NT2/D1 (cell line): ENCODE measurements at regions not wholly inside any gene's neighbourhood (a gene's known extent, or its start where the extent isn't known, plus 50 kb on each side); places are given as distances from the start of the nearest gene placed in this dataset.

Experiments used
- DNase-seq: peaks from one replicate; pipeline ENCODE4 v3.0.0-alpha.2; 2011; ENCODE audit warnings: low read depth, low spot score
- H3K27me3 ChIP-seq: 2 replicates; pipeline ENCODE4 v1.6.0; 2011; ENCODE audit warnings: mild to moderate bottlenecking; ENCODE audit not compliant: insufficient read length, insufficient read depth
- H3K36me3 ChIP-seq: 2 replicates; pipeline ENCODE4 v1.6.1; 2011; ENCODE audit warnings: mild to moderate bottlenecking, low read length, mixed read lengths; ENCODE audit not compliant: insufficient read depth, insufficient read length
- H3K4me1 ChIP-seq: 2 replicates; pipeline ENCODE4 v1.5.1; 2011; ENCODE audit not compliant: insufficient read depth, insufficient read length
- H3K4me3 ChIP-seq: 2 replicates; pipeline ENCODE4 v1.5.1; 2011; ENCODE audit warnings: low read depth; ENCODE audit not compliant: insufficient read length
- H3K9ac ChIP-seq: 2 replicates; pipeline ENCODE4 v1.6.0; 2011; ENCODE audit warnings: low read depth; ENCODE audit not compliant: insufficient read length
- H3K9me3 ChIP-seq: 2 replicates; pipeline ENCODE4 v1.5.1; 2011; ENCODE audit warnings: mild to moderate bottlenecking, low read length; ENCODE audit not compliant: insufficient read depth
- SUZ12 ChIP-seq: IDR thresholded peaks from 2 replicates; pipeline ENCODE4 v1.6.1; 2011; ENCODE audit not compliant: insufficient read length, insufficient read depth; ENCODE audit errors: extremely low read depth
- YY1 ChIP-seq: IDR thresholded peaks from 2 replicates; pipeline ENCODE4 v1.6.1; 2011; ENCODE audit not compliant: insufficient read length, insufficient read depth
- ZNF274 ChIP-seq: IDR thresholded peaks from 2 replicates; pipeline ENCODE4 v1.6.1; 2011; ENCODE audit warnings: mild to moderate bottlenecking, low read depth, low read length

- peaks cover 10% of the 10 kb centered on the region for H3K4me1 ChIP-seq
- TF ChIP-seq ZNF274 (no peak), YY1 (no peak), SUZ12 (no peak)
Measured at GRCh38 chr20:62588458-62589149, 53.7 kb upstream of the SLCO4A1 start.

GRCh38 chr20:62589150-62589498, 53.2 kb upstream of the SLCO4A1 start:
- no peak overlapping the region for H3K9ac ChIP-seq
- H3K27me3 ChIP-seq, result peaks cover 3% of the 10 kb centered on the region
- TF ChIP-seq SUZ12, result no peak
- TF ChIP-seq YY1, result no peak
- no peak for TF ChIP-seq ZNF274

More at GRCh38 chr20:62588458-62589149, 53.7 kb upstream of the SLCO4A1 start:
- Histone ChIP-seq H3K9ac (no peak overlapping the region), H3K9me3 (no peaks in the 10 kb centered on the region), H3K36me3 (no peaks in the 10 kb centered on the region), H3K27me3 (peaks cover 3% of the 10 kb centered on the region), H3K4me3 (no peak overlapping the region)
- no peak for DNase-seq

GRCh38 chr20:62589720-62590119, 52.6 kb upstream of the SLCO4A1 start:
- no peaks in the 10 kb centered on the region for H3K36me3 ChIP-seq
- H3K9ac ChIP-seq, result no peak overlapping the region
- TF ChIP-seq SUZ12 (no peak), YY1 (no peak), ZNF274 (no peak)
- H3K4me3 ChIP-seq, result no peak overlapping the region
- DNase-seq, result no peak
- peaks cover 10% of the 10 kb centered on the region for H3K4me1 ChIP-seq
- H3K9me3 ChIP-seq, result no peaks in the 10 kb centered on the region
- H3K27me3 ChIP-seq, result peaks cover 3% of the 10 kb centered on the region

More at GRCh38 chr20:62589150-62589498, 53.2 kb upstream of the SLCO4A1 start:
- no peak overlapping the region for H3K4me3 ChIP-seq
- no peak for DNase-seq
- H3K4me1 ChIP-seq, result peaks cover 10% of the 10 kb centered on the region
- H3K36me3 ChIP-seq, result no peaks in the 10 kb centered on the region
- no peaks in the 10 kb centered on the region for H3K9me3 ChIP-seq

- H3K9ac ChIP-seq, result no peak overlapping the region
- TF ChIP-seq ZNF274 (no peak), YY1 (no peak), SUZ12 (no peak)
- H3K9me3 ChIP-seq, result no peaks in the 10 kb centered on the region
- no peak for DNase-seq
- H3K36me3 ChIP-seq, result no peaks in the 10 kb centered on the region
- peaks cover 12% of the 10 kb centered on the region for H3K4me1 ChIP-seq
- H3K4me3 ChIP-seq, result no peak overlapping the region
- no peaks in the 10 kb centered on the region for H3K27me3 ChIP-seq
Measured at GRCh38 chr20:62590309-62591121, 51.8 kb upstream of the SLCO4A1 start.

GRCh38 chr20:62591122-62591468, 51.2 kb upstream of the SLCO4A1 start:
- H3K4me1 ChIP-seq, result peaks cover 12% of the 10 kb centered on the region
- no peak overlapping the region for H3K9ac ChIP-seq
- H3K27me3 ChIP-seq, result no peaks in the 10 kb centered on the region
- H3K4me3 ChIP-seq, result no peak overlapping the region
- no peak for DNase-seq
- H3K9me3 ChIP-seq, result no peaks in the 10 kb centered on the region
- TF ChIP-seq ZNF274 (no peak), YY1 (no peak), SUZ12 (no peak)
- H3K36me3 ChIP-seq, result no peaks in the 10 kb centered on the region

- TF ChIP-seq SUZ12 (no peak), YY1 (no peak), ZNF274 (no peak)
- H3K4me3 ChIP-seq, result no peak overlapping the region
- no peaks in the 10 kb centered on the region for H3K36me3 ChIP-seq
- no peaks in the 10 kb centered on the region for H3K27me3 ChIP-seq
- no peaks in the 10 kb centered on the region for H3K9me3 ChIP-seq
- H3K9ac ChIP-seq, result no peak overlapping the region
- DNase-seq, result no peak
- peaks cover 12% of the 10 kb centered on the region for H3K4me1 ChIP-seq
Measured at GRCh38 chr20:62591591-62591990, 50.7 kb upstream of the SLCO4A1 start.
